Activated CD8-positive, alpha-beta T cell treated with anti-CD3 and anti-CD28 coated beads for 36 hours (primary cell): ENCODE measurements at regions not wholly inside any gene's neighbourhood (a gene's known extent, or its start where the extent isn't known, plus 50 kb on each side); places are given as distances from the start of the nearest gene placed in this dataset.
"Not testable (repeated sequence)": the region's sequence is repeated elsewhere in the genome, so short reads cannot be mapped to it uniquely, and the experiment has no call there.

Source experiments
- ATAC-seq: fragments of 200-7000 bp; cut with Tn5 transposase; one replicate; pipeline ENCODE4 v1.10.0; 2021; ENCODE audit warnings: mild to moderate bottlenecking, moderate library complexity
- CTCF ChIA-PET: fragments of 350-600 bp; sonication (Branson Sonifier 250); formaldehyde crosslinking; loops from one replicate; lab custom pipeline; 2021; ENCODE audit warnings: antibody characterized with exemption; lab: Charles Lee
- POLR2A ChIA-PET: fragments of 350-600 bp; sonication (Branson Sonifier 250); formaldehyde crosslinking; loops from one replicate; lab custom pipeline; 2021; ENCODE audit warnings: antibody characterized with exemption; lab: Charles Lee
- DNase-seq: peaks from one replicate; pipeline ENCODE4 v3.0.0-alpha.2; 2020
- H3K27ac Mint-ChIP-seq: one replicate; pipeline ENCODE4 v1.8.0; 2021; ENCODE audit warnings: mild to moderate bottlenecking, mixed read lengths
- H3K27me3 Mint-ChIP-seq: one replicate; pipeline ENCODE4 v1.8.0; 2021; ENCODE audit warnings: mixed read lengths
- H3K36me3 Mint-ChIP-seq: one replicate; pipeline ENCODE4 v1.8.0; 2021; ENCODE audit warnings: low read depth, mixed read lengths
- H3K4me1 Mint-ChIP-seq: one replicate; pipeline ENCODE4 v1.8.0; 2021; ENCODE audit warnings: low read depth, mixed read lengths
- H3K4me3 Mint-ChIP-seq: one replicate; pipeline ENCODE4 v1.8.0; 2021; ENCODE audit warnings: mild to moderate bottlenecking, moderate library complexity, mixed read lengths
- H3K9me3 Mint-ChIP-seq: one replicate; pipeline ENCODE4 v1.8.0; 2021; ENCODE audit warnings: mixed read lengths
- CTCF ChIP-seq: fragments of 200-600 bp; IDR thresholded peaks from one replicate; pipeline ENCODE4 v1.8.0; 2022; ENCODE audit warnings: antibody characterized with exemption, mild to moderate bottlenecking
- intact Hi-C: fragments of 100-400 bp; cut with micrococcal nuclease; formaldehyde crosslinking; loops from one replicate; pipeline ENCODE4 v1.10.0; 2022

- ATAC-seq (no peak), DNase-seq (no peak)
- POLR2A ChIA-PET, result no interaction called here
- no peak overlapping the region for H3K27ac Mint-ChIP-seq
- intact Hi-C loops, result no loop called here
- no peak for TF ChIP-seq CTCF
- CTCF ChIA-PET, result no interaction called here
- H3K4me1 Mint-ChIP-seq, result no peaks in the 10 kb centered on the region
- H3K9me3 Mint-ChIP-seq, result no peaks in the 10 kb centered on the region
- no peak overlapping the region for H3K4me3 Mint-ChIP-seq
- no peaks in the 10 kb centered on the region for H3K27me3 Mint-ChIP-seq
- no peaks in the 10 kb centered on the region for H3K36me3 Mint-ChIP-seq
Measured at GRCh38 chr10:42419789-42420188, 218.6 kb downstream of the ZNF33B start.

- no peak overlapping the region for H3K4me3 Mint-ChIP-seq
- no peaks in the 10 kb centered on the region for H3K36me3 Mint-ChIP-seq
- ChIA-PET CTCF (no interaction called here), POLR2A (no interaction called here)
- H3K27me3 Mint-ChIP-seq, result no peaks in the 10 kb centered on the region
- H3K27ac Mint-ChIP-seq, result no peak overlapping the region
- H3K4me1 Mint-ChIP-seq, result no peaks in the 10 kb centered on the region
- ATAC-seq (no peak), DNase-seq (no peak)
- no peaks in the 10 kb centered on the region for H3K9me3 Mint-ChIP-seq
- TF ChIP-seq CTCF, result no peak
- intact Hi-C loops, result no loop called here
Measured at GRCh38 chr10:42380926-42381547, 257.3 kb downstream of the ZNF33B start.

GRCh38 chr10:42367532-42368230, 270.7 kb downstream of the ZNF33B start:
- peak overlapping the region; percentile 43 for H3K4me3 Mint-ChIP-seq
- ChIA-PET POLR2A (no interaction called here), CTCF (no interaction called here)
- peaks cover 4% of the 10 kb centered on the region for H3K27me3 Mint-ChIP-seq
- no peak for TF ChIP-seq CTCF
- ATAC-seq, result peak; percentile 78
- intact Hi-C loops, result no loop called here
- peaks cover 3% of the 10 kb centered on the region for H3K36me3 Mint-ChIP-seq
- peak; percentile 28 for DNase-seq
- no peaks in the 10 kb centered on the region for H3K4me1 Mint-ChIP-seq
- H3K9me3 Mint-ChIP-seq, result peaks cover 7% of the 10 kb centered on the region
- H3K27ac Mint-ChIP-seq, result no peak overlapping the region

- H3K36me3 Mint-ChIP-seq, result no peaks in the 10 kb centered on the region
- no peak overlapping the region for H3K4me3 Mint-ChIP-seq
- DNase-seq, result no peak
- H3K9me3 Mint-ChIP-seq, result peaks cover 14% of the 10 kb centered on the region
- H3K4me1 Mint-ChIP-seq, result no peaks in the 10 kb centered on the region
- no peak for TF ChIP-seq CTCF
- H3K27me3 Mint-ChIP-seq, result no peaks in the 10 kb centered on the region
- no peak overlapping the region for H3K27ac Mint-ChIP-seq
- ChIA-PET POLR2A (no interaction called here), CTCF (no interaction called here)
- no peak for ATAC-seq
- intact Hi-C loops, result no loop called here
Measured at GRCh38 chr10:42351745-42352144, 286.6 kb downstream of the ZNF33B start.

GRCh38 chr10:42336593-42337337, 301.6 kb downstream of the ZNF33B start:
- POLR2A ChIA-PET, H3K27ac Mint-ChIP-seq, H3K27me3 Mint-ChIP-seq, ATAC-seq, CTCF ChIA-PET, H3K4me3 Mint-ChIP-seq, H3K4me1 Mint-ChIP-seq, intact Hi-C loops, DNase-seq: not testable (repeated sequence)
- peaks cover 45% of the 10 kb centered on the region for H3K9me3 Mint-ChIP-seq
- H3K36me3 Mint-ChIP-seq, result peaks cover 15% of the 10 kb centered on the region

- H3K4me1 Mint-ChIP-seq, ATAC-seq, POLR2A ChIA-PET, DNase-seq, H3K27ac Mint-ChIP-seq, CTCF ChIA-PET, intact Hi-C loops, H3K4me3 Mint-ChIP-seq, H3K27me3 Mint-ChIP-seq: not testable (repeated sequence)
- Mint-ChIP-seq H3K36me3 (peaks cover 15% of the 10 kb centered on the region), H3K9me3 (peaks cover 48% of the 10 kb centered on the region)
Measured at GRCh38 chr10:42335653-42336296, 302.6 kb downstream of the ZNF33B start.
